K562 (cell line): ENCODE measurements at regions not wholly inside any gene's neighbourhood (a gene's known extent, or its start where the extent isn't known, plus 50 kb on each side); places are given as distances from the start of the nearest gene placed in this dataset.

Source experiments
- ATAC-seq: fragments of 200-7000 bp; cut with Tn5 transposase; 3 replicates; pipeline ENCODE4 v1.9.1; 2020; ENCODE audit warnings: moderate library complexity
- BruUV-seq: library from RNA; stranded (reverse); fragments of 400-500 nt; replicated peaks from 2 replicates; lab custom pipeline; 2021; lab: Mats Ljungman, UMichigan
- CTCF ChIA-PET: fragments of 300-600 bp; formaldehyde crosslinking; extraction: SDS; loops from one replicate; lab custom pipeline; 2021; ENCODE audit warnings: low intra/inter-chr PET ratio; lab: Yijun Ruan, JAX
- POLR2A ChIA-PET: fragments of 300-600, 350-650 bp; sonication (Branson Sonifier 250); formaldehyde crosslinking; extraction: SDS; loops from one replicate; lab custom pipeline; 2021; ENCODE audit warnings: antibody characterized with exemption, inconsistent platforms; lab: Yijun Ruan, JAX
- DNase-seq, 4 experiments: peaks; one replicate each; pipeline versions ENCODE4 v3.0.0 to v3.0.0-alpha.2; 2011 to 2018; ENCODE audit warnings: low spot score in 3 of 4, mixed read lengths in 3 of 4; ENCODE audit errors: extremely low read depth in 1 of 4
- FAIRE-seq: peaks from 2 replicates; lab custom pipeline; 2011; peaks lifted over from hg19 to GRCh38; lab: Jason Lieb, UNC
- H2AFZ ChIP-seq: 2 replicates; pipeline ENCODE4 v1.6.0; 2011; ENCODE audit warnings: low read depth, low read length, control low read depth, inconsistent platforms
- H3K27ac ChIP-seq: fragments of 200-600 bp; 3 replicates; pipeline ENCODE4 v1.8.0; 2011; ENCODE audit warnings: low read depth, mild to moderate bottlenecking, control low read depth, inconsistent platforms, low read length, moderate library complexity, mixed read lengths; ENCODE audit errors: extremely low read depth
- H3K27me3 ChIP-seq, 2 experiments: fragments of 300-600 bp in 1 of 2; 2 replicates in 1 of 2; 3 replicates in 1 of 2; pipeline versions ENCODE4 v1.6.0 to v1.8.0; 2011; ENCODE audit warnings: inconsistent platforms in 2 of 2, low read length in 2 of 2, mild to moderate bottlenecking in 1 of 2, mixed read lengths in 1 of 2, moderate library complexity in 1 of 2; ENCODE audit not compliant: control insufficient read depth in 2 of 2, insufficient read depth in 2 of 2
- H3K36me3 ChIP-seq: fragments of 300-600 bp; 3 replicates; pipeline ENCODE4 v1.8.0; 2011; ENCODE audit warnings: mild to moderate bottlenecking, low read length, inconsistent platforms; ENCODE audit not compliant: control insufficient read depth, insufficient read depth
- H3K4me1 ChIP-seq, 2 experiments: fragments of 200-600 bp in 1 of 2; replicated peaks in 1 of 2; 2 replicates in 1 of 2; 3 replicates in 1 of 2; pipeline versions ENCODE4 v1.5.1 to v1.8.0; 2011; ENCODE audit warnings: inconsistent platforms in 2 of 2, low read length in 2 of 2, mild to moderate bottlenecking in 1 of 2, mixed read lengths in 1 of 2, moderate library complexity in 1 of 2; ENCODE audit not compliant: control insufficient read depth in 2 of 2, insufficient read depth in 2 of 2
- H3K4me2 ChIP-seq: 2 replicates; pipeline ENCODE4 v1.6.1; 2011; ENCODE audit warnings: low read length, control low read depth, inconsistent platforms, mixed read lengths; ENCODE audit not compliant: insufficient read depth
- H3K4me3 ChIP-seq: fragments of 200-600 bp; sonication (generic), shearing (Covaris generic); 2 replicates; pipeline ENCODE4 v1.5.1; 2016; ENCODE audit warnings: control low read depth, inconsistent platforms
- H3K79me2 ChIP-seq: fragments of 200-600 bp; 3 replicates; pipeline ENCODE4 v1.8.0; 2011; ENCODE audit warnings: low read length, inconsistent platforms; ENCODE audit not compliant: control insufficient read depth, insufficient read depth
- H3K9ac ChIP-seq, 2 experiments: 2 replicates each; pipeline versions ENCODE4 v1.6.0 to v1.6.1; 2011; ENCODE audit warnings: low read depth in 2 of 2, low read length in 2 of 2, control low read depth in 1 of 2, inconsistent platforms in 1 of 2, mild to moderate bottlenecking in 1 of 2, mixed read lengths in 1 of 2; ENCODE audit not compliant: insufficient read depth in 1 of 2
- H3K9me1 ChIP-seq: one replicate; pipeline ENCODE4 v1.6.0; 2011; ENCODE audit warnings: inconsistent platforms, mild to moderate bottlenecking, low read length, moderate library complexity; ENCODE audit not compliant: control insufficient read depth, insufficient read depth
- H3K9me3 ChIP-seq: replicated peaks from 2 replicates; pipeline ENCODE4 v1.5.1; 2011; ENCODE audit warnings: low read depth, low read length, inconsistent platforms; ENCODE audit not compliant: control insufficient read depth, insufficient read depth
- H4K20me1 ChIP-seq: replicated peaks from 2 replicates; pipeline ENCODE4 v1.6.1; 2011; ENCODE audit warnings: low read length, inconsistent platforms, mixed read lengths; ENCODE audit not compliant: control insufficient read depth, insufficient read depth
- CHD2 ChIP-seq: IDR thresholded peaks from 2 replicates; pipeline ENCODE4 v1.6.1; 2011; ENCODE audit warnings: low read depth, low read length
- FOXA1 ChIP-seq: fragments of 450-650 bp; IDR thresholded peaks from 2 replicates; pipeline ENCODE4 v1.6.1; 2016; ENCODE audit warnings: mild to moderate bottlenecking, borderline replicate concordance
- MYBL2 ChIP-seq, 2 experiments: fragments of 450-650 bp in 1 of 2; sonication (generic) in 1 of 2; formaldehyde crosslinking in 1 of 2; IDR thresholded peaks; 2 replicates each; pipeline versions ENCODE4 v1.6.1 to v1.8.1; 2017 to 2022; ENCODE audit warnings: borderline replicate concordance in 1 of 2, inconsistent platforms in 1 of 2, low read depth in 1 of 2, mild to moderate bottlenecking in 1 of 2, missing genetic modification reagents in 1 of 2, moderate library complexity in 1 of 2
- ZKSCAN1 ChIP-seq: fragments of 150-350 bp; IDR thresholded peaks from 2 replicates; pipeline ENCODE4 v1.6.1; 2016; ENCODE audit warnings: low read depth, low read length
- ZNF23 ChIP-seq: fragments of 250-450 bp; sonication (Bioruptor Pico); IDR thresholded peaks from 2 replicates; pipeline ENCODE4 v1.4.0; 2020; ENCODE audit warnings: mild to moderate bottlenecking
- ZNF263 ChIP-seq: sonication (generic); formaldehyde crosslinking; IDR thresholded peaks from 2 replicates; pipeline ENCODE4 v1.8.0; 2022; ENCODE audit warnings: mild to moderate bottlenecking, missing genetic modification reagents, borderline replicate concordance
- ZNF277 ChIP-seq: fragments of 250-450 bp; sonication (Bioruptor Pico); IDR thresholded peaks from 2 replicates; pipeline ENCODE4 v1.8.0; 2022; ENCODE audit warnings: inconsistent platforms, mild to moderate bottlenecking, moderate library complexity, borderline replicate concordance
- WGBS: fragments of 100-300 bp; shearing (Covaris generic); methylation state at CpG from one replicate; pipeline ENCODE4 v1.1.6; 2016; ENCODE audit warnings: low coverage, mixed read lengths; ENCODE audit not compliant: insufficient coverage; ENCODE audit errors: missing lambda C conversion rate; 5-methylcytosine and 5-hydroxymethylcytosine counted together
- in situ Hi-C: fragments of 300-500 bp; cut with MboI; formaldehyde crosslinking; loops from 4 replicates; pipeline ENCODE4 v1.15.0; 2018; ENCODE audit warnings: inconsistent platforms, mixed read lengths
- intact Hi-C: fragments of 100-400 bp; cut with micrococcal nuclease; formaldehyde crosslinking; loops from 2 replicates; pipeline ENCODE4 v1.14.2; 2022

DNA sequence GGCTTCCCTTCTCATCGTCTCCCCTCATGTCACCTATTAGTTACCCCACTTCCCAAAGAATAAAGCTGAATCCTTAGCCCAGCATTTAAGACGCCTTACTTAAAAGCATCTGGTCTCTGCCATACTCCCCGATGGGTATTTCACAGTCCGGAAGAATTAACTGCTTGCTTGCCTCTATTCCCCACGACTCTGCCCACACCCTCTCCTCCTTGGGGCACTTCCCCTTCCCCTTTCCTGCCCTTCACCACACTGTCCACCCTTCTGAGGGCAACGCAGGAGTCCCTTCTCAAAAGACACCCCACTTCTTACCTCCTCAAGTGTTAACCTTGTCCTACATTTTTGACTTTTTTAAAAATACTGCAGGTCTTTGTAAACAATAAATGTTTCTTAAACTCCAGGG lies 60.1 kb upstream of the RMP24 start:
- no peak overlapping the region for H2AFZ ChIP-seq
- peaks cover 27 to 29% of the 10 kb centered on the region in 2 experiments for H3K27me3 ChIP-seq
- intact Hi-C loops (no loop called here), in situ Hi-C loops (no loop called here)
- H3K4me1 ChIP-seq = no peaks in the 10 kb centered on the region
- no peak overlapping the region for H3K9ac ChIP-seq
- 4% methylated on average over 6 of the region's 6 CpGs for WGBS
- H4K20me1 ChIP-seq = no peaks in the 10 kb centered on the region
- TF ChIP-seq ZNF263 = no peak
- no peak for TF ChIP-seq FOXA1
- TF ChIP-seq MYBL2 (IDR thresholded peaks at IDR 0.05; ENCODE audit: low read depth) = no peak
- TF ChIP-seq MYBL2 (CRISPR knock-in tag; IDR thresholded peaks at IDR 0.05; ENCODE audit: borderline replicate concordance) = no peak
- TF ChIP-seq CHD2 = no peak
- no peak for TF ChIP-seq ZNF277 (CRISPR knock-in tag)
- TF ChIP-seq ZNF23 (CRISPR knock-in tag) = no peak
- TF ChIP-seq ZKSCAN1 = no peak
- no peak for FAIRE-seq
- no peak for DNase-seq
- no peak for ATAC-seq
- no peak overlapping the region for H3K27ac ChIP-seq
- no peaks in the 10 kb centered on the region for H3K9me1 ChIP-seq
- H3K4me3 ChIP-seq = no peak overlapping the region
- H3K9me3 ChIP-seq = no peaks in the 10 kb centered on the region
- ChIA-PET CTCF (no interaction called here), POLR2A (interaction anchor here (0.6 to 0.7 kb wide), 2 partner anchors 8 to 52 kb away, joined by 3 to 4 read pairs; no protein-coding TSS in a partner anchor)
- H3K36me3 ChIP-seq = no peaks in the 10 kb centered on the region
- no TSS peak for BruUV-seq
- H3K79me2 ChIP-seq = no peaks in the 10 kb centered on the region
- H3K4me2 ChIP-seq = no peak overlapping the region
